DOHH2 (cell line): ENCODE measurements at regions not wholly inside any gene's neighbourhood (a gene's known extent, or its start where the extent isn't known, plus 50 kb on each side); places are given as distances from the start of the nearest gene placed in this dataset.

Experiments used
- CTCF ChIP-seq: fragments of 200-600 bp; sonication (generic); IDR thresholded peaks from one replicate; pipeline ENCODE4 v1.5.1; 2014; ENCODE audit warnings: antibody characterized with exemption, mild to moderate bottlenecking, low read depth, low read length; ENCODE audit not compliant: poor library complexity, severe bottlenecking
- EZH2phosphoT487 ChIP-seq: fragments of 200-600 bp; sonication (generic); IDR thresholded peaks from 2 replicates; pipeline ENCODE4 v1.6.1; 2017; ENCODE audit warnings: borderline replicate concordance, mild to moderate bottlenecking, antibody characterized with exemption, low read length, moderate library complexity, mixed read lengths

GRCh38 chr2:238785528-238785860, 62.4 kb upstream of the TWIST2 start:
- TF ChIP-seq CTCF (no peak), EZH2phosphoT487 (no peak)
